Glutamatergic neuron (in vitro differentiated cells): ENCODE measurements at regions not wholly inside any gene's neighbourhood (a gene's known extent, or its start where the extent isn't known, plus 50 kb on each side); places are given as distances from the start of the nearest gene placed in this dataset.

Experiments
- DNase-seq: peaks from one replicate; pipeline ENCODE4 v3.0.0; 2022
- H3K27ac Mint-ChIP-seq: one replicate; pipeline ENCODE4 v1.8.0; 2020; ENCODE audit warnings: mild to moderate bottlenecking, mixed read lengths, inconsistent platforms; ENCODE audit not compliant: unreplicated experiment
- H3K27me3 Mint-ChIP-seq: one replicate; pipeline ENCODE4 v1.8.0; 2020; ENCODE audit warnings: mild to moderate bottlenecking, moderate library complexity, mixed read lengths, inconsistent platforms; ENCODE audit not compliant: unreplicated experiment
- H3K36me3 Mint-ChIP-seq: one replicate; pipeline ENCODE4 v1.8.0; 2020; ENCODE audit warnings: mild to moderate bottlenecking, mixed read lengths, inconsistent platforms; ENCODE audit not compliant: unreplicated experiment
- H3K4me1 Mint-ChIP-seq: one replicate; pipeline ENCODE4 v1.8.0; 2020; ENCODE audit warnings: mild to moderate bottlenecking, low read depth, mixed read lengths, inconsistent platforms; ENCODE audit not compliant: unreplicated experiment
- H3K4me3 Mint-ChIP-seq: one replicate; pipeline ENCODE4 v1.8.0; 2020; ENCODE audit warnings: mild to moderate bottlenecking, mixed read lengths, inconsistent platforms; ENCODE audit not compliant: unreplicated experiment
- H3K9me3 Mint-ChIP-seq: one replicate; pipeline ENCODE4 v1.8.0; 2020; ENCODE audit warnings: mild to moderate bottlenecking, moderate library complexity, mixed read lengths, inconsistent platforms; ENCODE audit not compliant: unreplicated experiment
- CTCF ChIP-seq: fragments of 200-600 bp; sonication (generic); IDR thresholded peaks from one replicate; pipeline ENCODE4 v1.5.0; 2021; ENCODE audit not compliant: partially characterized antibody, unreplicated experiment

DNA sequence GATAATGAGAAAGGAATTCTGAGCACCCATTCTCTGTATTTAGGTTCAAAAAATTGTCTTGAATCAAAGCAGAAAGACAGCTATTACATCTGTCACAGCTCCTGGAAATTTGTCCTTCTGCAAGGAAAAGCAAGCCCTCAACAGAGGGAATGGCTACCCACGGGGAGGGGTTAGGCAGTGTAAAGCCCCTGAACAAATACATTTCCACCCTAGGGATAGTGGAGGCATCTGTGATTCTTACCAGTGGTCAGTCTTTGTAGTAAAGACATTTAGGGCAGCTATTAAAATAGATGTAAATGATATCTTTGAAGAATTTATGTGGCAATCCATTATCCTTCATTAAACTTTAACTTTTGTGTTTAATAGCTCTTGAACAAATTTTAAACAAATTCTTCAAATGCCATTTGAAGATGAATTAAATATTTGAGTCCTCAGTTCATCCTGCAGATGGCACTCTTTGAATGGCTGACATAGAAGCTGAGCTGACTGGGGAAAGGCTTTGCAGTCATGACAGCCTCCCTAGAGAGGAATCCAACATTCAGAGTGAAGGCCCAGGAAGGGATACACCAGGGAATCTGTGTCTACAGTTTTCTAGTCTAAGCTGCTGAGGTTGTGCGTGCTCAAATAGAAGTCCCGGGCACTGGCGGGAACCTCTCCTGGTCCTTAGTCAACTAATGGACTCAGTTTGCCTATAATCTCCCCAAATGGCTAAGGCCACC is 359.7 kb upstream of the ROPN1 start:
- peaks cover 8% of the 10 kb centered on the region for H3K27me3 Mint-ChIP-seq
- H3K4me1 Mint-ChIP-seq: peaks cover 28% of the 10 kb centered on the region
- H3K9me3 Mint-ChIP-seq: peaks cover 10% of the 10 kb centered on the region
- peak overlapping the region; percentile 63 for H3K27ac Mint-ChIP-seq
- H3K36me3 Mint-ChIP-seq: peaks cover 18% of the 10 kb centered on the region
- H3K4me3 Mint-ChIP-seq: peak overlapping the region; percentile 28
- peak; percentile 26 for DNase-seq
- TF ChIP-seq CTCF: peak; percentile 32

- peaks cover 8% of the 10 kb centered on the region for H3K27me3 Mint-ChIP-seq
- peak overlapping the region; percentile 53 for H3K27ac Mint-ChIP-seq
- peaks cover 24% of the 10 kb centered on the region for H3K4me1 Mint-ChIP-seq
- TF ChIP-seq CTCF: no peak
- H3K36me3 Mint-ChIP-seq: peaks cover 18% of the 10 kb centered on the region
- peaks cover 9% of the 10 kb centered on the region for H3K9me3 Mint-ChIP-seq
- H3K4me3 Mint-ChIP-seq: peak overlapping the region; percentile 28
- DNase-seq: no peak
Measured at GRCh38 chr3:124352149-124352539, 360.2 kb upstream of the ROPN1 start.

- H3K36me3 Mint-ChIP-seq: peaks cover 15% of the 10 kb centered on the region
- H3K4me1 Mint-ChIP-seq: peaks cover 24% of the 10 kb centered on the region
- H3K9me3 Mint-ChIP-seq: peaks cover 9% of the 10 kb centered on the region
- TF ChIP-seq CTCF: no peak
- H3K27ac Mint-ChIP-seq: no peak overlapping the region
- DNase-seq: no peak
- H3K27me3 Mint-ChIP-seq: peaks cover 8% of the 10 kb centered on the region
- no peak overlapping the region for H3K4me3 Mint-ChIP-seq
Measured at GRCh38 chr3:124353691-124354090, 361.8 kb upstream of the ROPN1 start.

DNA sequence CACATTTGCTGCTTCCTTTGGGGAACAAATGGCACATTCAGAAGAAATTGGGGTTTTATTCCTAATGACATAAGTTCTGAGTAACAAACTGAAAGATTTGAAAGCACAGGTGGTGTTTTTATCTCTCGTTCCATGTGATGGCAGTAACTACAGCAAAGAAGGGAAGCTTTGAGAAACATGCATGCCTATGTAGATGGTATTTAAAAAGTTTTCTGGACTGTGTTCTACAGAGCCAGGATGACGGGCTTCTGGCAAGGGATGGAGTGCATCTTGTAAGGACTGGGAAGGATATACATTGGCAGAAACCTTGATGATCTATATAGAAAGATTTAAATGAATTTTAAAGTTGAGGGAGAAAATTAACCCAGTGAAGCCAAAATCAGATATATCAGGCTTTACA is 362.2 kb upstream of the ROPN1 start:
- Mint-ChIP-seq H3K9me3 (peaks cover 9% of the 10 kb centered on the region), H3K27me3 (peaks cover 8% of the 10 kb centered on the region), H3K4me3 (no peak overlapping the region), H3K36me3 (peaks cover 12% of the 10 kb centered on the region), H3K27ac (no peak overlapping the region), H3K4me1 (peaks cover 26% of the 10 kb centered on the region)
- no peak for DNase-seq
- TF ChIP-seq CTCF: no peak

- Mint-ChIP-seq H3K4me3 (no peak overlapping the region), H3K4me1 (peaks cover 25% of the 10 kb centered on the region), H3K27me3 (peaks cover 11% of the 10 kb centered on the region), H3K9me3 (peaks cover 16% of the 10 kb centered on the region), H3K27ac (no peak overlapping the region), H3K36me3 (peaks cover 9% of the 10 kb centered on the region)
- no peak for DNase-seq
- no peak for TF ChIP-seq CTCF
Measured at GRCh38 chr3:124358156-124358555, 366.2 kb upstream of the ROPN1 start.
